ENCODE measurements at regions not wholly inside any gene's neighbourhood (a gene's known extent, or its start where the extent isn't known, plus 50 kb on each side); places are given as distances from the start of the nearest gene placed in this dataset.

GRCh38 chr18:22113144-22113844, 56.1 kb upstream of the GATA6 start:
- no peak for DNase-seq (ENCODE audit: low read depth in 3 of 3)

GRCh38 chr18:22114526-22115321, 54.7 kb upstream of the GATA6 start:
- DNase-seq (ENCODE audit: low read depth in 3 of 3), result no peak

- DNase-seq (ENCODE audit: low read depth in 3 of 3), result no peak
Observed at GRCh38 chr18:22115573-22115972, 53.8 kb upstream of the GATA6 start.

Data from stimulated activated CD4-positive, alpha-beta T cell treated with anti-CD3 and anti-CD28 coated beads, TNF-alpha, amount 100 ng/mL, for 4 hours (primary cell).